Activated CD4-positive, alpha-beta T cell treated with anti-CD3 and anti-CD28 coated beads for 48 hours (primary cell): ENCODE measurements at regions not wholly inside any gene's neighbourhood (a gene's known extent, or its start where the extent isn't known, plus 50 kb on each side); places are given as distances from the start of the nearest gene placed in this dataset.
A peak's percentile ranks its signal among the peaks of the same experiment; 100 is the strongest.

ENCODE experiments used
- DNase-seq: peaks from one replicate; pipeline ENCODE4 v3.0.0-alpha.2; 2020

DNA sequence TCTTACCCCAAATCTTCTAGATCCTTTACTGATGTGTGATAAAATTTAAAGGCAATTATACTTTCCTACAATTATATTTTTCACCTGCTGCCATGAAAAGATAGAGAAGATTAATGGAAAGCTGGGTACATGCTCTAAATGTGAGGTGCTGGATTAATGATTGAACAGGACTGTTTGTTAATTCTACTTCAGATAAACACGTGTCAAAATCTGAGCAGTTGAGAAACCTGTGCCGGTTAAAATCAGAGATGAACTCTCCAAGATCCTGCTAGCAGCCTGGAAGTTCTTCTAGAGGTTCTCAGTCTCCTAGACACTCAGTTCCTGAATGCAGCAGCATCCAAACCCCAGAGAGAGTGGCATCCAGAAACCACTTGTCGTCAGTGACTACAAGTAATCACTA lies 69.2 kb downstream of the INHBA start:
- no peak for DNase-seq

DNA sequence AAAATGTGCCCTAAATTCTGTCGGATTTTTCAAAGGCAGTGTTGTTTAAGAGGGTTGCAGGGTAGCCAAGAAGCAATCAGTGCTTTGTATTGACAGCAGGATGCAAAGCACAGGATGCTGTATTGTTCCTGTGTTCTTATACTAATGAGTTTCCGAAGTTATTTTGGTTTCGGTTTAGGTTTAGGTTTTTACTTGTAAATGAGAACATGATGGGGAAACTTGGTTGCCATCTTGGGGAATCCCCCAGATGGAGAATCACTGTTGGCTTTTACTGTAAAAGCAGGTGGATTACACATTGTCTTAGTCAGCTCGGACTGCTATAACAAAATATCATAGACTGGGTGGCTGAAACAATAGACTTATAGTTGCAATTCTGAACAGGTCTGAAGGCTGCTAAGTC lies 72.1 kb downstream of the INHBA start:
- DNase-seq, result peak; percentile 8

GRCh38 chr7:41629711-41630111 lies 73.2 kb downstream of the INHBA start:
- DNase-seq, result no peak

GRCh38 chr7:41628901-41629300 lies 74.0 kb downstream of the INHBA start:
- no peak for DNase-seq

DNA sequence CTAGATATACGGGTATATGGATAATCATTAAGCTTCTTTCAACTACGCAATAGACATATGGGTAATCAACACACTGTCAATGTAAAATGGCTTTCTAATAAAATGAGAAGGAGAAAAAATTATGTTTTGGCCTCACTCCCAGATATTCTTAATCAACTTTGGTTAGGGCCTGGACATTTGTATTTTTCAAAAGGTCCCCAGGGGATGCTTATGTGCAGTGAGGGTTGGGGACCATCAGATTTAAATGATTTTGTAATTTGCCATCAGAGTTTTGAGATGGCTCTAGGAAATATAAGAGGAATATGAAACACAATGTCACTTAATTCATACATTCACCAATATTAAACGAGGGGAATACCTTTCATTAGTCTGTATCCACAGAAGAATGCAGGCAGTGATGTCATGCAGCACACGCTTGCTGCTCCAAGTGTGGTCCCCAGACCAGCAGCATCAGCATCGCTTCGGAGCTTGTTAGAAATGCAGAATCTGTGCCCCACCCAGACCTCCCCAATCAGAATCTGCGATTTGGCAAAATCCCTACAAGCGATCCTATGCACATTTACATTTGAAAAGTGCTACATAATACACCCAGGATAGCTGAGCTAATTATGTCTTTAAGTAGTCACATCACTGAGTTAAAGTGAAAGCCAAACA lies 75.1 kb downstream of the INHBA start:
- DNase-seq, result no peak

DNA sequence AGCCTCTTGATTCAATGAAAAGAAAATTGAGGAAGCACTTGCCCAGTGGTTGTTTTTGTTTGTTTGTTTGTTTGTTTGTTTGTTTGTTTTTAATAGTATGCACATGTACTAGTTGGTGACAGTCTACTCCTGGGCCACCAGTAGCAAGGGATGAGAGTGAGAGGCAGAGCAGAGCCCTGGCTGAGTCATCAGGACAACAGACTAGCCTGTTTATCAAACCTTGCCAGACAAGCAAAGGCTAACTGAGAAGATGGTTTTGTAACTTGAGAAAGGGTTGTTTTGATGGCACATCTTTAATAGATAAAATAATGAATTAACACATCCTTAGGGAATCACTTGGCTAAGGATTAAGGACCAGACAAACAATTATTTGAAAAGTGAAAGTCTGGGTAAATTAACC lies 78.1 kb downstream of the INHBA start:
- DNase-seq, result no peak

GRCh38 chr7:41621953-41622831 lies 80.7 kb downstream of the INHBA start:
- DNase-seq, result no peak

GRCh38 chr7:41617987-41618386 lies 84.9 kb downstream of the INHBA start:
- DNase-seq, result no peak

DNA sequence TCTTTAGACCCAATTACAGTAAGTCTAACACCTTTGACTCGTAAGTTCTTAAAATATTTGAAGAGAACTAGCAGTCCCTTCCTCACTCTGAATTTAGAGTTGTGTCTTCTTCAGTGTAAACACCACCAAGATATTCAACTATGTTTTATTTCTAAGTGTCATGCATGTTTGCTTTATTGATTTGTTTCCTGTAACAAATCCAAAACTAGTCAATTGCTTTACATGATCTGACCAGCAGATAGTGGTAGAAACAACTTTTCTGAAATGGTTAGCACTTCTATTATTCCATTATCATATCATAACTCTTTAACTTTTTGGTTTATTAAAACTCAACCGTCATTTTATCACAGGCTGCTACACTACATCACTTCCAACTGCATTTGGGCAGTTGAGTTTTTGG lies 90.1 kb downstream of the INHBA start:
- no peak for DNase-seq

- no peak for DNase-seq
Observed at GRCh38 chr7:41612386-41612785, 90.5 kb downstream of the INHBA start.

GRCh38 chr7:41608447-41608846 lies 94.4 kb downstream of the INHBA start:
- no peak for DNase-seq

GRCh38 chr7:41603985-41604384 lies 98.9 kb downstream of the INHBA start:
- no peak for DNase-seq

DNA sequence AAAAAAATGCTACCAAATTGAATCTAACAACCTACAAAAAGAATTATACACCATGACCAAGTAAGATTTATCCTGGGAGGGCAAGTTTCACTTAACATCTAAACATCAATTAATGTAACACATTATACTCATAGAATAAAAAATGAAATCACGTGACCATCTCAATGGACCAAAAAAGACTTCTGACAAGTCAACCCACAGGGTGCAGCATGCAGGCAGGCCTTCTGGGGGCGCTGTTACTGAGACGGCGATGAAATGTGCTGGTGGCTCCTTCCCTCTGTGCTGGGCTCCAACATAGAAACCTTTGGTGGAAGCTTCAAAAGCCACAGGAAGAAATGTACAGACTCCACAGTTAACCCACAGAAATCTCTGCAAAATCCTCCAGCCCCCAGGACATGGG lies 103.1 kb downstream of the INHBA start:
- DNase-seq, result no peak

DNA sequence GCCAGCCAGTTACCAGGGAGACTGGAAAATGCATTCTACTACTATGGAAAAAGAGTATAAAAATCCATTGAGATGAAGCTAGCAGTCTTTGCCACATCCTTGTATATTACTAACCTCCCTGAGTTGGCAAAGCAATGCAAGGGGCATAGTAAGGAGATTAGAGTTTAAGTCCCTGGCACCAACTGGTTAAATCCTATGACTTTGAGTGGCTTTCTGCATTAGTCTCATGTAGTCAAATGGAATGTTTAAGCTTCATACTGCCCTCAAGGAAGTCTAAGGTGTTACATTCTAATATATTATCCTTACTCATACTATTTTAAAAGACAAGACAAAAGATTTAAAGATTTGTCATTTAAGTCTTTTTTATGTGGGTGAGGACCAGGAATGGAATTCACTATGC lies 110.1 kb downstream of the INHBA start:
- no peak for DNase-seq

- DNase-seq, result no peak
Observed at GRCh38 chr7:41592236-41592635, 110.7 kb downstream of the INHBA start.

GRCh38 chr7:41590986-41591385 lies 111.9 kb downstream of the INHBA start:
- no peak for DNase-seq

GRCh38 chr7:41588341-41588740 lies 114.5 kb downstream of the INHBA start:
- no peak for DNase-seq

DNA sequence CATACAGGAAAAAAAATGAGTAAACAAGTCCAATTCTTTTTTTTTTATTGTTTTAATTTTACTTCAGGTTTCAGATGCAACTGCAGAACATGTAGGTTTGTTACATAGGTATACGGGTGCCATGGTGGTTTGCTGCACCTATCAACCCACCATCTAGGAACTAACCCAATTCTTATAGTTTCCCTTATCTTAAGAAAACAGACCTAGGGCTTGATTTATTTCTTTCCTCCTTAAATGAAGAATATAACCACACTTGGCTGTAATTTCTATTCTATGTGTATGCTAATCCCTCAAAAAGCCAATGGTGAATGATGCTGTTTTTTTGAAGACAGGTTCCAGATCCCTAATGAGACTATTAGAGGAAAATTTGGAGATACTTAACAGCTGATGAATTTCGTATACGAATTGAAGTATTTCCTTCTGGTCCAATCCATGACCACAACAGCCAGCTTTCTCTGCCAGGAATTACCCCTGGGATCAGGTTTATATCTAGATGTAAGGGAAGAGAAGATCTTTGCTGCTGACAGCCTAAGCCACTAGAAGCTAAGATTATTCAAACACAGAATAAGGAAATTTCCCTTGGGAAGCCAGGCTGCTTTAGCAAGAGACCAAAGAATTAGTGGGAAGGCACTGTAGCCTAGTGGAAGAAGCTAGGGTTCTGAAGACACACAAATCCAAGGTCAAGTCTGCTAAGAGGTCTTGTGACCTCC lies 115.8 kb downstream of the INHBA start:
- no peak for DNase-seq

DNA sequence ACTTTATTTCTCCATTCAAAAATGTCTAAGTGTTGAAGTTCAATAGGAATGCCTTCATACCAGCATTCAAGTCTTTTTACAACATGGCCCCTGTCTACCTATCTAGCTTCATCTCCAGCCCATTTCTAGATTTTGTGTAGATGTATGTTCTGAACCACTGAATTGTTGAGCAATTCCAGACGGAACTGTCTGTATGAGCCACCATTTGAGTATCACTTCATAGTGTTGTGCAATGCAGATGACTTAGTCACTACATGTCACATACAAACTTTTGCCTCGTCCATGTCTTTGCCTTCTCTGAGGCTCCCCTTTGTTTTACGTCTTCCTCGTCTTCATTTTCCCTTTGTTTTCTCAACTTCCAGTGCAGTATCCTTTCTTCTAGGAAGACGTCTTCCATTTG lies 118.1 kb downstream of the INHBA start:
- DNase-seq, result no peak

- no peak for DNase-seq
Observed at GRCh38 chr7:41582116-41582515, 120.8 kb downstream of the INHBA start.

DNA sequence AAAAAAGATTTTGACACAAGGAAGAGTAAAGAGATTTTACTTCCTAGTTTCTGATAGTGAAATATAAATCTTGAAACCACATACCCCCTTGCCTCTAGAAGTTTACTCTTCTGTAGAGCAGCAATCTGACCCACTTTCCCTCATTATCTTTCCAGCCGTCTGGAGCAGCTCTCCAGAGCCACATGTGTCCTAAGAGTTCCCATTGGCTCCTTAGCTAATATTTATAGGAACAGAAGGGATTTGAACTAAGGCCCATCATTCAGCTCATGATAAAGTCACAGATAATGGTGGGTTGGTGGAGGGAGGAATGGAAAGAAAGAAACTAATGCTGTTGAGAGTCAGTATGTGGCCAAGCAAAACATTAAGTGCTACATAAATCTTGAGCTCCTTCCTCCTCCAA lies 121.8 kb downstream of the INHBA start:
- DNase-seq, result no peak

DNA sequence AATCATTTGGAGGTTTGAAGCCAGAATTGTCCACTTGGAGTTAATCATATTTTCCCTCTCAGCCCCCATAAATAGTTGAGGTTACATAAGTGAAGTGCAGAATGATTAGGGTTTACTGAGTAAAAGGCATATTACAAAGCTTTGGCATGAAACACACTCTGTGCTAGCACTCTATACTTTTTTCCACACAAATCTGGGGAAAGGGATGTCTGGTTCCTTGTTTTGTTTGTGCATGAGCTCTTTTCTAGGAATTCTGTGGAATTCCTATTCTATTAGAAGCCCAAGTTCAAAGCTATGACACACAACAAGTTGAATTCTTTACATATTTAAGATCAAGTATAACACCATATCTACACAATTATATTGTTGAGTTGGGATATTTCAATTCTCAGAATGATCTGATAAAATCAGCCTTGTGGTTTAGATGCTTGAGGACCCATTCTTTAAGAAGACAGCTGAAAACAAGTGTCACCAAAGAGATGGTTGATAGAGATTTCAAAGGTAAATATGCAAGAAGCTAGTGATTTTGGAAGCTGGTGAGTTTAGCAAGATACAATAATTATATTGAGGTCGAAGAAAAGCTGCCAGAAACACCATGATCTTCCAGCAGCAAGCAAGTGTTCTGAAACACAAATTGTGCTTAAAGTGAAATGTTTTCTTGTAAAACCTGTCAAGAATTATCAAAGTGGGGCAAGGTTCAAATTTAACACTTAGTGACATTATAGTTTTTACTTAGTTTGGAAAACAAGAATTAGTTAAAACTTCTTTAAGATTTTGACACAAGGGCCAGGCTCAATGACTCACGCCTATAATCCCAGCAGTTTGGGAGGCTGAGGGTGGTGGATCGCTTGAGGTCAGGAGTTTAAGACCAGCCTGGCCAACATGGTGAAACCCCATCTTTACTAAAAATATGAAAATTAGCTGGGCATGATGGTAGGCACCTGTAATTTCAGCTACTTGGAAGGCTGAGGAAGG lies 122.6 kb downstream of the INHBA start:
- DNase-seq, result no peak

GRCh38 chr7:41578700-41579099 lies 124.2 kb downstream of the INHBA start:
- DNase-seq, result no peak
